B cell (primary cell): ENCODE measurements at regions not wholly inside any gene's neighbourhood (a gene's known extent, or its start where the extent isn't known, plus 50 kb on each side); places are given as distances from the start of the nearest gene placed in this dataset.

Experiments used
- ATAC-seq: fragments of 200-7000 bp; cut with Tn5 transposase; one replicate; pipeline ENCODE4 v1.10.0; 2021; ENCODE audit warnings: low read depth, mild to moderate bottlenecking, moderate number of reproducible peaks, moderate library complexity
- CTCF ChIA-PET: fragments of 350-600 bp; sonication (Branson Sonifier 250); formaldehyde crosslinking; loops from one replicate; lab custom pipeline; 2021; ENCODE audit warnings: antibody characterized with exemption, inconsistent platforms; lab: Charles Lee
- POLR2A ChIA-PET: fragments of 350-600 bp; sonication (Branson Sonifier 250); formaldehyde crosslinking; loops from one replicate; lab custom pipeline; 2021; ENCODE audit warnings: antibody characterized with exemption; lab: Charles Lee
- DNase-seq: peaks from one replicate; pipeline ENCODE4 v3.0.0; 2013
- H2AFZ ChIP-seq: 2 replicates; pipeline ENCODE4 v1.6.1; 2012; ENCODE audit warnings: mild to moderate bottlenecking, low read depth, low read length; ENCODE audit not compliant: insufficient read depth, poor library complexity, severe bottlenecking
- H3K27ac ChIP-seq, 2 donors: 1 replicate in 1 of 2; 2 replicates in 1 of 2; pipeline ENCODE4 v1.5.1; 2012 to 2013; ENCODE audit warnings: low read length in 2 of 2, mild to moderate bottlenecking in 2 of 2, moderate library complexity in 1 of 2
- H3K27me3 ChIP-seq, 4 experiments: fragments of 200-600 bp in 1 of 4; sonication (generic) in 1 of 4; replicated peaks in 1 of 4; 1 replicate in 2 of 4; 2 replicates in 2 of 4; pipeline versions ENCODE4 v1.6.1 to v1.7.0; 2013 to 2016; ENCODE audit warnings: low read length in 3 of 4, mild to moderate bottlenecking in 2 of 4, mixed read lengths in 1 of 4, moderate library complexity in 1 of 4; ENCODE audit not compliant: insufficient read depth in 4 of 4, control insufficient read depth in 3 of 4; ENCODE audit errors: control extremely low read depth in 1 of 4
- H3K36me3 ChIP-seq, 2 experiments: replicated peaks in 1 of 2; 1 replicate in 1 of 2; 2 replicates in 1 of 2; pipeline versions ENCODE4 v1.6.1 to v1.7.1; 2013; ENCODE audit warnings: low read length in 1 of 2; ENCODE audit not compliant: insufficient read depth in 2 of 2, control insufficient read depth in 1 of 2; ENCODE audit errors: control extremely low read depth in 1 of 2, extremely low read depth in 1 of 2
- H3K4me1 ChIP-seq, 2 donors: fragments of 200-600 bp in 1 of 2; sonication (generic) in 1 of 2; 1 replicate in 1 of 2; 2 replicates in 1 of 2; pipeline versions ENCODE4 v1.5.1 to v1.6.1; 2013 to 2017; ENCODE audit warnings: low read length in 2 of 2; ENCODE audit not compliant: control insufficient read depth in 2 of 2, insufficient read depth in 2 of 2
- H3K4me2 ChIP-seq: replicated peaks from 2 replicates; pipeline ENCODE3; 2012; ENCODE audit warnings: mild to moderate bottlenecking, low read depth, low read length; ENCODE audit not compliant: poor library complexity, severe bottlenecking
- H3K4me3 ChIP-seq, 5 experiments: fragments of 200-600 bp in 1 of 5; sonication (generic) in 1 of 5; 1 replicate in 3 of 5; 2 replicates in 2 of 5; pipeline versions ENCODE4 v1.5.1 to v1.7.0; 2011 to 2016; ENCODE audit warnings: low read length in 4 of 5, mild to moderate bottlenecking in 4 of 5, low read depth in 2 of 5, control low read depth in 1 of 5, moderate library complexity in 1 of 5; ENCODE audit not compliant: insufficient read depth in 1 of 5; ENCODE audit errors: control extremely low read depth in 1 of 5, extremely low read depth in 1 of 5
- H3K79me2 ChIP-seq: fragments of 200-600 bp; sonication (generic); one replicate; pipeline ENCODE4 v1.6.0; 2016; ENCODE audit warnings: low read length; ENCODE audit not compliant: control insufficient read depth, insufficient read depth
- H3K9ac ChIP-seq: fragments of 200-600 bp; sonication (generic); 2 replicates; pipeline ENCODE4 v1.6.1; 2017; ENCODE audit warnings: mild to moderate bottlenecking, low read length, moderate library complexity
- H3K9me3 ChIP-seq, 3 donors: one replicate each; pipeline versions ENCODE4 v1.6.1 to v1.7.1; 2013; ENCODE audit warnings: low read length in 2 of 3; ENCODE audit not compliant: control insufficient read depth in 2 of 3, insufficient read depth in 1 of 3; ENCODE audit errors: control extremely low read depth in 1 of 3
- H4K20me1 ChIP-seq: 2 replicates; pipeline ENCODE4 v1.6.0; 2012; ENCODE audit warnings: mild to moderate bottlenecking, low read length; ENCODE audit not compliant: insufficient read depth, control insufficient read depth, poor library complexity, severe bottlenecking
- H3K27ac Mint-ChIP-seq: one replicate; pipeline ENCODE4 v1.8.0; 2021; ENCODE audit warnings: mixed read lengths
- H3K27me3 Mint-ChIP-seq: one replicate; pipeline ENCODE4 v1.8.0; 2021; ENCODE audit warnings: mixed read lengths
- H3K4me1 Mint-ChIP-seq: one replicate; pipeline ENCODE4 v1.8.0; 2021; ENCODE audit warnings: mixed read lengths
- H3K4me3 Mint-ChIP-seq: one replicate; pipeline ENCODE4 v1.8.0; 2021; ENCODE audit warnings: mixed read lengths
- H3K9me3 Mint-ChIP-seq: one replicate; pipeline ENCODE4 v1.8.0; 2022; ENCODE audit warnings: mixed read lengths; ENCODE audit not compliant: insufficient read depth
- EZH2 ChIP-seq: IDR thresholded peaks from 2 replicates; pipeline ENCODE4 v1.6.1; 2012; ENCODE audit warnings: borderline replicate concordance, low read depth, mild to moderate bottlenecking, moderate library complexity, low read length; ENCODE audit not compliant: insufficient read depth, poor library complexity, severe bottlenecking
- WGBS: methylation state at CpG from one replicate; pipeline ENCODE4 v1.1.5; 2013; ENCODE audit warnings: missing lambda C conversion rate; ENCODE audit not compliant: insufficient coverage; 5-methylcytosine and 5-hydroxymethylcytosine counted together
- intact Hi-C: fragments of 100-400 bp; cut with micrococcal nuclease; formaldehyde crosslinking; loops from one replicate; pipeline ENCODE4 v1.10.0; 2022
- TF ChIP-seq, protein P1 (sequence below): fragments of 200-600 bp; IDR thresholded peaks from one replicate; pipeline ENCODE4 v1.8.0; 2022; ENCODE audit warnings: antibody characterized with exemption, mild to moderate bottlenecking

DNA sequence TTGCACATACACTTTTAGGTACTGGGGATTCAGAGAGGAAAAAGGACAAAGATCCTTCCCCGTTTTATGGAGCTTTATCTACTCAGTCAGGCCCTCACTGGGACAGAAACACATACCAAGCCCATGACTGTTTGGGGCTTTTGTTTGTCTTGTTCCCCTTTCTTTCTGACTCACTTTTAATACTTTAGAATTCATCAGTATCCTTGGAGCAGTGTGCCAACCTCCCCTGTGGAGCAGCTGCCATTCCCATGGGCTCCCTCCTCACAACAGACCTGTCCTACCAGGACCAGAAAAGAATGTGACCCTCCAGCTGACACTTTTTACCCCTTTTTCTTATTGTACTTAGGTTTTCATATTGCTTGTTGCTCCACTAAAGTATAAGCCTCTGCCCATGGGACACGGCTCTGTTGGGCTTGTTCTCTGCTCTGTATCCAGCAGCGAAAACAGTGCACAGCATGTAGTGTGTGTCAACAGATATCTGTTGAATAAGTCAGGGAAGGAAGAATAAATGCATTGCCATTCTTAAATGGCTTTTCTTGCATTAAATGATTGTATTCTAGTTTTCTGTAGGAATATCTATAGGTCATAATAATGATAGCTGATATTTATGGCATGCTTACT lies 431.1 kb downstream of the EFNB2 start:
- Mint-ChIP-seq H3K27me3 (no peaks in the 10 kb centered on the region), H3K9me3 (no peaks in the 10 kb centered on the region), H3K4me3 (no peak overlapping the region), H3K27ac (no peak overlapping the region), H3K4me1 (no peaks in the 10 kb centered on the region)
- intact Hi-C loops = no loop called here
- DNase-seq (no peak), ATAC-seq (no peak)
- ChIA-PET POLR2A (no interaction called here), CTCF (no interaction called here)
- Histone ChIP-seq H3K27ac (no peak overlapping the region), H3K9me3 (peaks cover 0 to 2% (median 0%) of the 10 kb centered on the region in 3 donors), H3K79me2 (no peaks in the 10 kb centered on the region), H4K20me1 (no peaks in the 10 kb centered on the region), H3K27me3 (no peaks in the 10 kb centered on the region), H3K4me1 (no peaks in the 10 kb centered on the region), H2AFZ (no peak overlapping the region), H3K9ac (no peak overlapping the region), H3K36me3 (no peaks in the 10 kb centered on the region), H3K4me2 (no peak overlapping the region), H3K4me3 (no peak overlapping the region)
- 84% methylated on average over 3 of the region's 3 CpGs for WGBS
- TF ChIP-seq, protein P1, sequence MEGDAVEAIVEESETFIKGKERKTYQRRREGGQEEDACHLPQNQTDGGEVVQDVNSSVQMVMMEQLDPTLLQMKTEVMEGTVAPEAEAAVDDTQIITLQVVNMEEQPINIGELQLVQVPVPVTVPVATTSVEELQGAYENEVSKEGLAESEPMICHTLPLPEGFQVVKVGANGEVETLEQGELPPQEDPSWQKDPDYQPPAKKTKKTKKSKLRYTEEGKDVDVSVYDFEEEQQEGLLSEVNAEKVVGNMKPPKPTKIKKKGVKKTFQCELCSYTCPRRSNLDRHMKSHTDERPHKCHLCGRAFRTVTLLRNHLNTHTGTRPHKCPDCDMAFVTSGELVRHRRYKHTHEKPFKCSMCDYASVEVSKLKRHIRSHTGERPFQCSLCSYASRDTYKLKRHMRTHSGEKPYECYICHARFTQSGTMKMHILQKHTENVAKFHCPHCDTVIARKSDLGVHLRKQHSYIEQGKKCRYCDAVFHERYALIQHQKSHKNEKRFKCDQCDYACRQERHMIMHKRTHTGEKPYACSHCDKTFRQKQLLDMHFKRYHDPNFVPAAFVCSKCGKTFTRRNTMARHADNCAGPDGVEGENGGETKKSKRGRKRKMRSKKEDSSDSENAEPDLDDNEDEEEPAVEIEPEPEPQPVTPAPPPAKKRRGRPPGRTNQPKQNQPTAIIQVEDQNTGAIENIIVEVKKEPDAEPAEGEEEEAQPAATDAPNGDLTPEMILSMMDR = no peak
- no peak for TF ChIP-seq EZH2

DNA sequence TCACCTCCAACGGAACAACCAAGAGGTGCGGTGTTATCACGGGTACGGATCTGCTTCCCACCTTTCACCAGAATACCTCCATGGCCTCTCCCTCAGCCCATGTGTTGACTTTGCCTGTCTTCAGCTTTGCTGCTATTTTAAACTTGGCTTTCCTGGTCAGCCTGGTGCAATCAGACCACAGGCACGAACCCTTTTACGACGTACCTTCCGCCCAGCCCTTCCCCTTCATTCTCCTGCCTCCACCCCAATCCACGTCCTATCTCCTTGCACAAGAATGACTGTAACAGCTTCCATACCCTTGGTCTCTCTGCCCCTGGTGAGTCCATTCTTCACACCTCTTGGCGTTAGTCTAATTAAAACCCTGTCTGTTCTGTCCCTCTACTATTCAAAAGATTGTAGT lies 431.7 kb downstream of the EFNB2 start:
- H3K4me3 ChIP-seq = no peak overlapping the region
- H3K27ac ChIP-seq = no peak overlapping the region
- H3K9ac ChIP-seq = no peak overlapping the region
- 97% methylated on average over 9 of the region's 10 CpGs for WGBS
- no peak for ATAC-seq
- no peaks in the 10 kb centered on the region for H3K27me3 ChIP-seq
- H3K9me3 Mint-ChIP-seq = no peaks in the 10 kb centered on the region
- H3K36me3 ChIP-seq = no peaks in the 10 kb centered on the region
- no peak overlapping the region for H3K27ac Mint-ChIP-seq
- intact Hi-C loops = no loop called here
- no peak overlapping the region for H3K4me2 ChIP-seq
- DNase-seq = no peak
- no peaks in the 10 kb centered on the region for H4K20me1 ChIP-seq
- ChIA-PET CTCF (no interaction called here), POLR2A (no interaction called here)
- H3K4me3 Mint-ChIP-seq = no peak overlapping the region
- H3K4me1 ChIP-seq = no peaks in the 10 kb centered on the region
- no peaks in the 10 kb centered on the region for H3K27me3 Mint-ChIP-seq
- no peaks in the 10 kb centered on the region for H3K4me1 Mint-ChIP-seq
- peaks cover 0 to 2% (median 0%) of the 10 kb centered on the region in 3 donors for H3K9me3 ChIP-seq
- TF ChIP-seq, protein P1 = no peak
- TF ChIP-seq EZH2 = no peak
- H3K79me2 ChIP-seq = no peaks in the 10 kb centered on the region
- H2AFZ ChIP-seq = no peak overlapping the region
